Fibroblast of upper back skin (primary cell): ENCODE measurements at regions not wholly inside any gene's neighbourhood (a gene's known extent, or its start where the extent isn't known, plus 50 kb on each side); places are given as distances from the start of the nearest gene placed in this dataset.
"Not testable (repeated sequence)": the region's sequence is repeated elsewhere in the genome, so short reads cannot be mapped to it uniquely, and the experiment has no call there.

ENCODE experiments used
- DNase-seq: peaks from one replicate; pipeline ENCODE4 v3.0.0-alpha.2; 2013

DNA sequence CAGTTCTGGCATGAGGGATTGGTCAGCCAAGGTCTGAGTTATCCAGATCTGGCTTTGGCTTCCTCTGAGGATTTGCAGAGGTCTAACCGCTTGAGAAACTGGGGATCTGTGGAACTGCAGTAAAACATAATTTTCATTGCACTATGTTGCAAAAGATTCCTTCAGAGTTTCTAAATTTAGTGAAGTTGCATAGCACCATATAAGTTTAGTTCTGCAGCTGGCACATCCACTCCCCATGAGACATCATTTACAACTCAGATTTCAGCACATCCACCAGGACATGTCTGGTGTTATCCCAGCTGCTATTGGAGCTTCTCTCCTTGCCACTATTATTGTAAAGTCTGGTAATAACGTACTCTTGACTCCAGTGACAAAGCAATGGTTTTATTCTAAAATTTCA, 181.5 kb downstream of the CWF19L2 start:
- DNase-seq = peak; percentile 79

GRCh38 chr11:107275632-107276031, 182.0 kb downstream of the CWF19L2 start:
- DNase-seq = no peak

DNA sequence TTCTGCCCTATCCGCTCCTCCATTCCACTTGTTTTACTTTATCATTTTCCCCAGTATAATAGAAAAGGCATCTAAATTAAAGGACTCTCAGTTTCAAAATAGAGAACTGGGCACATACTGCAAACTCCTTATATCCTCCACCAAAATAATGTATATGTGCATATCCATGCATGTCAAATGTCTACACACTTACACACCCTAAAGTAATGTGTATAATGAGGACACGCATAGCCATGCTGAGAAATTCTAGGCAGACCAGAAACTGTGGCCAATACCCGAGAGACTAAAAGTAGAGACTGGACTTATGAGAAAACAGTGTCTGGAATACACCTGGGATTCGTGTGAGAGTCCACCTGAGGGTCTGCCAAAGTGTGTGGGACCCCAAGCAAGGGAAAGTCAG, 183.5 kb downstream of the CWF19L2 start:
- DNase-seq = no peak

DNA sequence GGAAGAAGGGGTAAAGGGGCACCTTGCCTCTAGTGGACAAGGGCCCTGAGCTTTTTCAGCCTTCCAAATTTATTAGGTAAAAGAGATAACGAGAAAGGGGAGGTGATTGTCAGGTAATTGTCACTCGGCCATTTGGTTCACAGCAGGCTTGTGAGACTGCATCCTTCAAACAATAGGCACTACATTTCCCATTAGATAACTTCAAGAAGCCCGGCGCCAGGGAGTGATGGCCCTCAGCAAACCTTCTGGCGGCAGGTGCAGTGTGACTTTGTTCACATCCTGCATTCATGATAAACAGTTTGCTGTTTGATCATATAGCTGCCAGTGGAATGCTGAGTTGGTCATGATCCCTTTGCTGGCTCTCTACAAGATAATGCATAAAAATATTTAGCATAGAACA, 185.1 kb downstream of the CWF19L2 start:
- DNase-seq = no peak

GRCh38 chr11:107271425-107271824, 186.2 kb downstream of the CWF19L2 start:
- DNase-seq = no peak

DNA sequence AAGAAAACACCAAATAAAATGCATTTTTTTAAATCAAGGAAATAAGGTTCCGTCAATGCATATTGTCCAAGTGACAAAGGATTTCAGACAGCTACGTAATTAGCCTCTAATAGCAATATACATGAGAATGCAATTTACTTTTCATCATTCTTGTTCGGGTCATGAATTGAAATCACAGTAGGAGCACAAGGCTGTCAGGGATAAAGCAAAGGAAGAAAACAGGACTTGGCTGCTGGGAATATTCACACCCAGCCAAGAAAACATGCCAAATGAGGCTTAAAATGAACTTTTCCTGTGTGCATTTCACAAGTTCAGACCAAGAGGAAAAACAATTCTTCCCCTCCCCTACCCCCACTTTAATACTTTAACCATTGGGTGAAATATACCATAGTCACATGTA, 188.6 kb downstream of the CWF19L2 start:
- no peak for DNase-seq

- no peak for DNase-seq
Observed at GRCh38 chr11:107266455-107266854, 191.2 kb downstream of the CWF19L2 start.

GRCh38 chr11:107265591-107266121, 192.0 kb downstream of the CWF19L2 start:
- DNase-seq = no peak

DNA sequence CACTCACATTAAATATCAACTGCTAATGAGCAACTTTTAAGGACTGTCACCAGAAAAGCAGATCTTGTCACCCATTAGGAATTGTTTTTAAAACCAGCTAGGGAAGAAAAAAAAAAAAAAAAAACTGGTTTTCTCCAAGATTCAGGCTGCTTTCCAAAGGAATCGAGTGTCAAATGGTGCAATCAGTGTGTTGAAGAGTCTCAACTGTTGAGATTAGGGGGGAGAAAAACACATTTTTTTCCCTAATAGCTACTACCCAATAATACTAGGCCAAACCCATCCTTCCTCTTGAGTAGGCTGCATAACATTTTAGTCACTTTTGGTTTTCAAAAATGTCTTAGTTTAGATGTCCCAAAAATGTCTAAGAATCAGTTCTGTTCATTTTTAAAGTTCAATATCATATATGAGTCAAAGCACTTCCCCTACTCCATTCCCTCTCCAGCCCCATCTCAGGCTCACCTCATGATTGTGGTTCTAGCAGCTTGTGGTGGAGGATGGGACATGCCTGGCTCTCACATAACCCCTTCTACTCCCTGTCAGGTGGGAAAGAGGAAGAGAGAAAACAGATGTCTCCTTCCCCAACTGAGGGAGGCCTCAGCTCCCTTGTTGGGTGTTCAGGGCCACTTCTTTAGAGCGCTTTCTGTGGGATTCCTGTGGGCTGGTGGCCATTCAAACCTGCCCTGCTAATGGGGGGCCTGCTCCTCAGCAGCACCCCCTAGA, 193.6 kb downstream of the CWF19L2 start:
- DNase-seq = no peak

DNA sequence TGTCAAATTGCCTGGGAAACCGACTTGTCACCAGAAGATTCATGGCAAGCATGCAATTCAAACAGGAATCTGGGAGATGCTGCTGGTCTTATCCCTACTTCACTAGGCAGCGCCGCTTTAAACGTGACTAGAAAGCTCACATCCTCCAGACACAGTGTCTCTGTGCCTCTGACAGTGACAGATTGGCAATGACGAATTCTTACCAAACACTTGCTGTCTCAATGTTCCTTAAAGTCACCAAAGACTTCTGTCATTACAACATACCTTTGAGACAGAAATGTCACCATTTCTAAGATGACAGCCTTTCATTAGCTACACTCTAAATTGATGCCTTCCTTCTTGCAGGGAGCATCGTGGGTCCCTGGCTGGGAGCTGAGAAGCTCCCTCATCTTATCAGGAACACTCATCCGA, 197.8 kb downstream of the CWF19L2 start:
- no peak for DNase-seq

GRCh38 chr11:107257710-107258109, 199.9 kb downstream of the CWF19L2 start:
- no peak for DNase-seq

GRCh38 chr11:107253661-107254060, 204.0 kb downstream of the CWF19L2 start:
- DNase-seq = not testable (repeated sequence)

- no peak for DNase-seq
Observed at GRCh38 chr11:107252429-107253161, 205.0 kb downstream of the CWF19L2 start.

- no peak for DNase-seq
Observed at GRCh38 chr11:107251298-107251697, 206.3 kb downstream of the CWF19L2 start.

- DNase-seq = no peak
Observed at GRCh38 chr11:107250017-107250416, 207.6 kb downstream of the CWF19L2 start.

DNA sequence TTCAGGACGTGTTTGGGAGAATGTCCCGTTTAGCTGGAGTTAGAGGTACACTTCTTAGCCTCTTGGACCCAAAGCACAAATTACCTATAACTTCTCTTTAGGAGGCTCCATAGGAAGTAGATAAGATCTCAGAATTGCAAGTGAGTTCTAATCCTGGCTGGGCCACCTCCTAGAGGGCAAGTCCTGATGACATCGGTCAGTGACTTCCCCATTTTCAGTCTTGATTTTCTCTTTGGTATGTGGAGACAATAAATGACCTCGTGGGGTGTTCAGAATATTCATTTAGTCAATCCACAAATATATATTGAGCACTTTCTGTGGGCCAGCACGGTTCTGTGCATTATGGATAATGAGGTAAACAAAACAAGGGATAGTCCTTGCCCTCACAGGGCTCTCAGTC, 208.6 kb downstream of the CWF19L2 start:
- DNase-seq = no peak

DNA sequence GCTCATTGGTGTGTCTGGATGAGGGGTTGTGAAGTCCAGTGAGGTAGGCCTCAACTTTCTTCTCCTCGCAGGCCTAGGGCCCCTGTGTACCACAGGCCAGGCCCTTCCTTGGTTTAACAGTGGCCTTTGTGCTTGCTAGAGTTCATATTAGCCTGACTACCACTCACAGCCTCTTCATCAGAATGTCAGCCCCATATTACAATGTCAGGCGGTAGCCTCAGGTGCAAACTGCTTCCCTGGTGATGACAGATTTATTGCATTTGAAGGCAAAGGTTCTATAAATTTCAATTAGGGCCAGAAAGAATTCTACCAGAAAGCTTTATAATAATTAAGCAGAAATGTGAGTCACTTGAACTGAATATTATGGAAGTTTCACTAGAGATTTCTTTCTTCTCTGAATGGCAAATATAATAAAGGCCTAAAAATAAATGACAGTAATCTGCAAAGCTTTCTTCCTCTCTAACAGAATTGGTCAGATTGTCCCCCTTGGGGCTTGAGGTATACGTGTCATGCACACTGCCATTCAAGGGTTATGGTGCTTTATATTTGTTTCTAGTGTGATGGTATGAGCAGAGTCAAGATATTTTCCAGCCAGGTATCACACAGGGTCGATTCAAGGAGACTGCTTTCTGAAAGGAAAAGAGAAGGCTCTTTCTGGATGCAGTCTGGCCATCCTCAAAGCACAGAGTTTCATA, 210.3 kb downstream of the CWF19L2 start:
- DNase-seq = no peak

- DNase-seq = no peak
Observed at GRCh38 chr11:107243929-107244328, 213.7 kb downstream of the CWF19L2 start.

- DNase-seq = no peak
Observed at GRCh38 chr11:107232451-107232850, 214.2 kb upstream of the GUCY1A2 start.

DNA sequence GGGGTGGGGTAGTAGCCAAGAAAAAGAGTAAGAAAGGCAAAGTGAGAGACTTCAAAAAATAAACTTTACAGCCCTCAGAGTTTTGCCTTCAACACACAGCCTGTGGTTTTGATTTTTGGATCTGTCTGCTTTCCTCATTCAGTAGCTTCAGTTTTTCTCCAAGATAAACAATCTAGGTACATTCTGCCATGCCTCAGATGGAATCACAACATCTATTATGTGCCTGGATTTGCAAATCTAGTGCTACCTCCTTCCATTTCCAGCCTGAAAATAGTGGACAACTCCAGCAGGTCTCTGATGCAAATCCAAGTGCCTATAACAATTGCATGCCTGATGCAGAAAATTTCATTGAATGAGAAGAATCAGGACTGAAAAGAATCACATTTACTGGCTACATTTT, 206.6 kb upstream of the GUCY1A2 start:
- no peak for DNase-seq

- no peak for DNase-seq
Observed at GRCh38 chr11:107222916-107223460, 204.7 kb upstream of the GUCY1A2 start.

DNA sequence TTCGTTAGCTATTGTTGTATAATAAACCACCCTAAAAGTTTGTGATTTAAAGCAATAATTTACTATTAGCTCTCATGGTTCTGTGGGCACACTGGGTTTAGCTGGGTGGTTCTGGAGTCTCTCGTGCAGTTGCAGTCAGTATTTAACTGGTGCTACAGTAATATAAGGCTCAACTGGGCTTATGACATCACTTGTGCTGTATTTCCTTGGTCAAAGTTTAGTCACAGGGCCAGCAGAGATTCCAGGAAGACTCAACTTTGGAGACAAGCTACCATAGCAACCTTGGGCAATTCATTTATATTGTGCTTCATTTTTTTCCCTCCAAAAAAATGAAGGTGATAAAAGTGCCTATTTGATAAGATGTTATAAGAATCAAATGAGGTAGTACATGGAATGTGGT, 204.2 kb upstream of the GUCY1A2 start:
- no peak for DNase-seq

- no peak for DNase-seq
Observed at GRCh38 chr11:107221748-107222285, 203.5 kb upstream of the GUCY1A2 start.
